NCI-H69 (cell line): ENCODE measurements at regions not wholly inside any gene's neighbourhood (a gene's known extent, or its start where the extent isn't known, plus 50 kb on each side); places are given as distances from the start of the nearest gene placed in this dataset.

ENCODE experiments used
- DNase-seq: peaks from one replicate; lab custom pipeline; 2025; lab: John Stamatoyannopoulos, UW

GRCh38 chr1:244265507-244265906, 186.2 kb downstream of the ADSS2 start:
- no peak for DNase-seq

- DNase-seq, result no peak
Observed at GRCh38 chr1:244269169-244269568, 182.5 kb downstream of the ADSS2 start.

- no peak for DNase-seq
Observed at GRCh38 chr1:244271004-244271403, 180.7 kb downstream of the ADSS2 start.

- DNase-seq, result no peak
Observed at GRCh38 chr1:244271691-244272308, 179.9 kb downstream of the ADSS2 start.

- peak; percentile 85 for DNase-seq
Observed at GRCh38 chr1:244272471-244273261, 179.0 kb downstream of the ADSS2 start.

GRCh38 chr1:244273262-244273844, 178.4 kb downstream of the ADSS2 start:
- no peak for DNase-seq

- DNase-seq, result peak; percentile 48
Observed at GRCh38 chr1:244273845-244274619, 177.7 kb downstream of the ADSS2 start.

- DNase-seq, result no peak
Observed at GRCh38 chr1:244276646-244277045, 175.1 kb downstream of the ADSS2 start.

GRCh38 chr1:244280201-244280600, 171.5 kb downstream of the ADSS2 start:
- DNase-seq, result no peak

- no peak for DNase-seq
Observed at GRCh38 chr1:244280859-244281258, 170.8 kb downstream of the ADSS2 start.

GRCh38 chr1:244283772-244284171, 167.9 kb downstream of the ADSS2 start:
- no peak for DNase-seq

- DNase-seq, result no peak
Observed at GRCh38 chr1:244284641-244285156, 167.0 kb downstream of the ADSS2 start.

- DNase-seq, result no peak
Observed at GRCh38 chr1:244286341-244286740, 165.4 kb downstream of the ADSS2 start.

- no peak for DNase-seq
Observed at GRCh38 chr1:244287726-244288125, 164.0 kb downstream of the ADSS2 start.

- DNase-seq, result no peak
Observed at GRCh38 chr1:244288663-244289062, 163.0 kb downstream of the ADSS2 start.

- peak; percentile 31 for DNase-seq
Observed at GRCh38 chr1:244289991-244290785, 161.5 kb downstream of the ADSS2 start.

GRCh38 chr1:244291236-244292201, 160.2 kb downstream of the ADSS2 start:
- DNase-seq, result no peak

GRCh38 chr1:244294599-244295224, 157.0 kb downstream of the ADSS2 start:
- no peak for DNase-seq

- no peak for DNase-seq
Observed at GRCh38 chr1:244296003-244296402, 155.7 kb downstream of the ADSS2 start.

GRCh38 chr1:244296447-244296846, 155.3 kb downstream of the ADSS2 start:
- no peak for DNase-seq
